Activated CD8-positive, alpha-beta memory T cell treated with anti-CD3 and anti-CD28 coated beads, Interleukin-2, amount 10 ng/mL, durations not matched to agents 7 days and 5 days (primary cell): ENCODE measurements at regions not wholly inside any gene's neighbourhood (a gene's known extent, or its start where the extent isn't known, plus 50 kb on each side); places are given as distances from the start of the nearest gene placed in this dataset.
"Not testable (repeated sequence)": the region's sequence is repeated elsewhere in the genome, so short reads cannot be mapped to it uniquely, and the experiment has no call there.

Experiments
- ATAC-seq: fragments of 150-1000 bp; cut with Tn5 transposase; one replicate; pipeline ENCODE4 v1.10.0; 2021; ENCODE audit warnings: moderate library complexity
- CTCF ChIA-PET: fragments of 350-600 bp; sonication (Branson Sonifier 250); formaldehyde crosslinking; loops from one replicate; lab custom pipeline; 2021; ENCODE audit warnings: antibody characterized with exemption; lab: Charles Lee
- DNase-seq: peaks from one replicate; pipeline ENCODE4 v3.0.0-alpha.2; 2020
- H3K27ac Mint-ChIP-seq: one replicate; pipeline ENCODE4 v1.8.0; 2021; ENCODE audit warnings: mild to moderate bottlenecking, mixed read lengths
- H3K27me3 Mint-ChIP-seq: one replicate; pipeline ENCODE4 v1.8.0; 2021; ENCODE audit warnings: mixed read lengths
- H3K36me3 Mint-ChIP-seq: one replicate; pipeline ENCODE4 v1.8.0; 2021; ENCODE audit warnings: mild to moderate bottlenecking, mixed read lengths
- H3K4me1 Mint-ChIP-seq: one replicate; pipeline ENCODE4 v1.8.0; 2021; ENCODE audit warnings: mixed read lengths
- H3K4me3 Mint-ChIP-seq: one replicate; pipeline ENCODE4 v1.8.0; 2021; ENCODE audit warnings: mild to moderate bottlenecking, moderate library complexity, mixed read lengths
- H3K9me3 Mint-ChIP-seq: one replicate; pipeline ENCODE4 v1.8.0; 2022; ENCODE audit warnings: low read depth, mixed read lengths

GRCh38 chr2:16721529-16721928 lies 55.9 kb upstream of the CYRIA start:
- H3K4me1 Mint-ChIP-seq, H3K4me3 Mint-ChIP-seq, H3K9me3 Mint-ChIP-seq, DNase-seq, H3K36me3 Mint-ChIP-seq, ATAC-seq, CTCF ChIA-PET, H3K27ac Mint-ChIP-seq, H3K27me3 Mint-ChIP-seq: not testable (repeated sequence)

GRCh38 chr2:16720737-16721136 lies 55.1 kb upstream of the CYRIA start:
- ATAC-seq, DNase-seq, H3K36me3 Mint-ChIP-seq, H3K27me3 Mint-ChIP-seq, H3K27ac Mint-ChIP-seq, H3K9me3 Mint-ChIP-seq, H3K4me3 Mint-ChIP-seq, CTCF ChIA-PET, H3K4me1 Mint-ChIP-seq: not testable (repeated sequence)

DNA sequence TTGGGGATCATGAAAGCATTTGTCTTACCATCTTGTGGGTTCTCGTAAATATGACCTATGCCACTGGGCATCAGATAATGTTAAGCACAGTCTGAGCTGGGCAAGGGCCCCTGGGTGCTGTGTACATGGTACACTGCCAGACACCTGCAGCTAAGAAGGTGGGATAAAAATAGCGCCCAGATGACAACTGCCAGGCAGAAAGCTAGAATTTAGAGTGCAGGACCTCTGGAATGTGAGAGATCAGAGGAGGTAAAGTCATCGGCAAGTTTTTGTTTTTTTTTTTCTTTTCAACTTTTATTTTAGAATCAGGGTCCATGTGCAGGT lies 53.8 kb upstream of the CYRIA start:
- Mint-ChIP-seq H3K27ac (no peak overlapping the region), H3K27me3 (no peaks in the 10 kb centered on the region), H3K4me1 (no peaks in the 10 kb centered on the region), H3K9me3 (no peaks in the 10 kb centered on the region), H3K4me3 (no peak overlapping the region), H3K36me3 (no peaks in the 10 kb centered on the region)
- ATAC-seq, result no peak
- DNase-seq, result no peak
- CTCF ChIA-PET, result no interaction called here

DNA sequence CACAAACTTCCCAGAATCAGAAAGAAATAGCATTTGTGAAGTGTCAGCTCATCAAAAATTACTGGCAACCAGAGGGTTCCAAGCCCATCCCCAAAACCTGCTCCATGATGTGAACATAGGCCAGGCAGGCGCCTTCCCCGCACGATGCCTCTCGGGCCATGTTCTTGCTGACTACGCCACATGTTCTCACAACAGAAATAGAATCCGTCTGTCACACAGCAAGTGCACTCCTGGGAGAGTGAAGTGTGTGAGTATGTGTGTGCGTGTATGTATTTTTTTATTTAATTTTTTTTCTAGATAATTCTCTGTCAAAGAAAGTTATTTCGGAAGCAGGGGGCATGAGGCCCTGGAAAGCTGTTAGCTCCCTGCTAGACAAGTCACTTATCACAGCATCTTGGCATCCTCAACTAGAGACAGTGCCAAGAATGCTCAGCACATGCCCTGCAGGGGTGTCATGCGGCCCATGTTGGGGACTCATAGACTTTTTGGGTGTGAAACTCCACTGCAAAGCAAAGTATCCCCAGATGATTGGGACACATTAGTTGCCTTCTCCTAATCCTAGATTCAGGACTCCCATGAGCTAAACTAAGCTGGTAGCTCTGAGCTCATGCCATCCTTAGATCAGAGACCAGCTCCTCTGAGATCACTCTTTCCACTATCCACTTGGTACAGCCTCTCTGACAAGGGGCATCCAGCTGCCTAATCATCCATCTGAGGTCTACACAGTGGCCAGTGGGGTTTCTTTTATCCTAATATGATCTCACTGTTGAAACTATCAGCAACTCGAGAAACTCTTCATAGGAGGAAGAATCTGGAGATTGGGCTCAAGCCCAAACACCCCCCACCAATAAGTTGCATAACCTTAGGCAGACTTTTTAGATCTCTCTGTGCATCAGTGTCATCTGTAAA lies 53.2 kb upstream of the CYRIA start:
- Mint-ChIP-seq H3K27ac (no peak overlapping the region), H3K36me3 (no peaks in the 10 kb centered on the region), H3K9me3 (no peaks in the 10 kb centered on the region), H3K4me3 (no peak overlapping the region), H3K4me1 (no peaks in the 10 kb centered on the region), H3K27me3 (no peaks in the 10 kb centered on the region)
- CTCF ChIA-PET, result no interaction called here
- ATAC-seq (no peak), DNase-seq (no peak)

DNA sequence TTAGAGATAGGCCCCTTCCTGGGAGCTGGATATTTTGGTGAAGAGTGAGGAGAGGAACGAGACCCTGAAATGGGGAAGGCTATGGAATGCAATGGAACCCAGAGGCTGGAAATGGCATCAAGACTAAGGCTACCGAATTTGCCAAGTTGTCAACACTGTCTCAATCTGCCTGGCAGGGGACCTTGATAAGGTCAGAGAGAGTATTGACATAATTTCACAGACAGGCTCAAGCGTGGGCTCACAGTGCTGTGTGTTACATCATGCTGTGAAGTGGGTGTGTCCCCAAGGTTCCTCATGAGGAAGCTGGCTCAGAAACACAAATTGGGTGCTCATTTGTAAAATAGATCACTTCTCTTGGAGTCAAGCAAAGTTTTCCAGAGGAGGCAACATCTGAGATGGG lies 51.8 kb upstream of the CYRIA start:
- Mint-ChIP-seq H3K36me3 (no peaks in the 10 kb centered on the region), H3K27ac (no peak overlapping the region), H3K4me1 (no peaks in the 10 kb centered on the region), H3K9me3 (no peaks in the 10 kb centered on the region), H3K4me3 (no peak overlapping the region), H3K27me3 (no peaks in the 10 kb centered on the region)
- ATAC-seq, result no peak
- CTCF ChIA-PET, result no interaction called here
- no peak for DNase-seq

GRCh38 chr2:16716944-16717343 lies 51.3 kb upstream of the CYRIA start:
- DNase-seq (no peak), ATAC-seq (no peak)
- H3K9me3 Mint-ChIP-seq, result no peaks in the 10 kb centered on the region
- no peaks in the 10 kb centered on the region for H3K4me1 Mint-ChIP-seq
- CTCF ChIA-PET, result no interaction called here
- H3K27ac Mint-ChIP-seq, result no peak overlapping the region
- H3K27me3 Mint-ChIP-seq, result no peaks in the 10 kb centered on the region
- no peaks in the 10 kb centered on the region for H3K36me3 Mint-ChIP-seq
- H3K4me3 Mint-ChIP-seq, result no peak overlapping the region

DNA sequence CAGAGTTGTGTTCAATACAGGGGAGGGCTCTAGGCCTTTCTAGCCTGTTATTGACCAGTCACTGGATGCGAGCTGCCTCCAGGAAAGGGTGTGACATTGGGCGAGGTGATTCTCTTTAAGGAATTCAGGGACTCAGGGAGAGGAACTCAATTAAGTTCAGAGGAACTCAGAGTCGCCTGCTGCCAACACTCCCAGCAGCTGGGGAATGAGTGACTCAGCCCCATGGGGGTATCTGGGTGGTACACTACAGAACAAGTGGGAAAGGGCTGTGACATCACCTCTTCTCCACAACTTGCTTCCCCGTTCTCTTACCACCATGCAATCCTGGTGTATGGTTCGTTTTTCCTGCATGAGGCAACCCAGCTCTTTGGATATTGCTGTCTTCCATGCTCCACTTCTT lies 50.4 kb upstream of the CYRIA start:
- H3K27me3 Mint-ChIP-seq, result no peaks in the 10 kb centered on the region
- no peaks in the 10 kb centered on the region for H3K9me3 Mint-ChIP-seq
- H3K36me3 Mint-ChIP-seq, result no peaks in the 10 kb centered on the region
- no peak overlapping the region for H3K4me3 Mint-ChIP-seq
- CTCF ChIA-PET, result no interaction called here
- DNase-seq (no peak), ATAC-seq (no peak)
- no peaks in the 10 kb centered on the region for H3K4me1 Mint-ChIP-seq
- no peak overlapping the region for H3K27ac Mint-ChIP-seq
